ENCODE measurements at regions not wholly inside any gene's neighbourhood (a gene's known extent, or its start where the extent isn't known, plus 50 kb on each side); places are given as distances from the start of the nearest gene placed in this dataset.

DNA sequence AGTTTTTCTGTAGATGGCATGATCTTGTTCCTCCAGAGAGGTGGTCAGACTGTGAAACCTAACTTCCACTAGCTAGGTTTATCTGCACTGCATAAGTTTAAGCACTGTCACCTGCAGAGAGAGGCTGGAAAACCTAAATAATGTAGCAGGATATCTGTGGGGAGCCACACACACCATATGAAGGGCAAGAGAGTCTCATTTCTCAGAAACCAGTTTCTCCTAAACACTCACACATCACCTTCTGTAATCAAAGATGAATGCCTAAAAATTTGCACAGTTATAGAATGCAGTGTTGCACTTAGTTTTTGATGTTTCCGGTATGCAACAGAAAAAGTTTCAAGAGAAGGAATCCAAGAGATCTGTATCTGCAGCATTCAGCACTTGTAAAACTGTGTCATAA, 654.6 kb downstream of the ADGRL2 start:
- TF ChIP-seq POLR2A (IDR thresholded peaks at IDR 0.05): no peak
- TF ChIP-seq, protein P1, sequence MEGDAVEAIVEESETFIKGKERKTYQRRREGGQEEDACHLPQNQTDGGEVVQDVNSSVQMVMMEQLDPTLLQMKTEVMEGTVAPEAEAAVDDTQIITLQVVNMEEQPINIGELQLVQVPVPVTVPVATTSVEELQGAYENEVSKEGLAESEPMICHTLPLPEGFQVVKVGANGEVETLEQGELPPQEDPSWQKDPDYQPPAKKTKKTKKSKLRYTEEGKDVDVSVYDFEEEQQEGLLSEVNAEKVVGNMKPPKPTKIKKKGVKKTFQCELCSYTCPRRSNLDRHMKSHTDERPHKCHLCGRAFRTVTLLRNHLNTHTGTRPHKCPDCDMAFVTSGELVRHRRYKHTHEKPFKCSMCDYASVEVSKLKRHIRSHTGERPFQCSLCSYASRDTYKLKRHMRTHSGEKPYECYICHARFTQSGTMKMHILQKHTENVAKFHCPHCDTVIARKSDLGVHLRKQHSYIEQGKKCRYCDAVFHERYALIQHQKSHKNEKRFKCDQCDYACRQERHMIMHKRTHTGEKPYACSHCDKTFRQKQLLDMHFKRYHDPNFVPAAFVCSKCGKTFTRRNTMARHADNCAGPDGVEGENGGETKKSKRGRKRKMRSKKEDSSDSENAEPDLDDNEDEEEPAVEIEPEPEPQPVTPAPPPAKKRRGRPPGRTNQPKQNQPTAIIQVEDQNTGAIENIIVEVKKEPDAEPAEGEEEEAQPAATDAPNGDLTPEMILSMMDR (IDR thresholded peaks at IDR 0.05 in 4 of 5, conservative IDR thresholded peaks at IDR 0.05 in 1 of 5): no peak

Data from gastrocnemius medialis (tissue), 4 donors.